ENCODE measurements at regions not wholly inside any gene's neighbourhood (a gene's known extent, or its start where the extent isn't known, plus 50 kb on each side); places are given as distances from the start of the nearest gene placed in this dataset.

DNA sequence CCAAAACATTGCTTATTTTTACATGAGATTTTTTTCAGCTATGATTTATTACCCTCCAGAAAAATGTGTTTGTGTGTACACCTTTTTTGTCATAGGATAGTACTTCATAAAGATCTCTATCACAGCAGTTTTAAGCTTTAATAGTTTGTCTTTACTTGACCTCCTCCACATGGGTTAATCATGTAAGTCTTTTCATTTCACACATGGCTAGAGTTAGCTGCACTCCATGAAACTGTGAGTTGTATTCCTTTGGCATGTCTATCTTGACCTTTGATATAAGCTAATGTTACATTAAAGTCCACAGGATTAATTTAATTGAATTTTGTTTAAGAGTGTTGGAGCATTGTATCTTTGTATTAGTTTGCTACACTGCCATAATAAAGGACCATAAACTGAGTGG lies 217.1 kb downstream of the OTOL1 start:
- TF ChIP-seq, protein P1, sequence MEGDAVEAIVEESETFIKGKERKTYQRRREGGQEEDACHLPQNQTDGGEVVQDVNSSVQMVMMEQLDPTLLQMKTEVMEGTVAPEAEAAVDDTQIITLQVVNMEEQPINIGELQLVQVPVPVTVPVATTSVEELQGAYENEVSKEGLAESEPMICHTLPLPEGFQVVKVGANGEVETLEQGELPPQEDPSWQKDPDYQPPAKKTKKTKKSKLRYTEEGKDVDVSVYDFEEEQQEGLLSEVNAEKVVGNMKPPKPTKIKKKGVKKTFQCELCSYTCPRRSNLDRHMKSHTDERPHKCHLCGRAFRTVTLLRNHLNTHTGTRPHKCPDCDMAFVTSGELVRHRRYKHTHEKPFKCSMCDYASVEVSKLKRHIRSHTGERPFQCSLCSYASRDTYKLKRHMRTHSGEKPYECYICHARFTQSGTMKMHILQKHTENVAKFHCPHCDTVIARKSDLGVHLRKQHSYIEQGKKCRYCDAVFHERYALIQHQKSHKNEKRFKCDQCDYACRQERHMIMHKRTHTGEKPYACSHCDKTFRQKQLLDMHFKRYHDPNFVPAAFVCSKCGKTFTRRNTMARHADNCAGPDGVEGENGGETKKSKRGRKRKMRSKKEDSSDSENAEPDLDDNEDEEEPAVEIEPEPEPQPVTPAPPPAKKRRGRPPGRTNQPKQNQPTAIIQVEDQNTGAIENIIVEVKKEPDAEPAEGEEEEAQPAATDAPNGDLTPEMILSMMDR (IDR thresholded peaks at IDR 0.05 in 2 of 3, conservative IDR thresholded peaks at IDR 0.05 in 1 of 3; ENCODE audit: borderline replicate concordance in 1 of 3, insufficient read depth in 1 of 3, low read depth in 2 of 3, low read length in 2 of 3): no peak
- no peak for TF ChIP-seq TCF7L2 (IDR thresholded peaks at IDR 0.05; ENCODE audit: borderline replicate concordance, extremely low read depth, insufficient read depth, insufficient read length)

Measured in HCT116 (cell line).